HEK293T (cell line): ENCODE measurements at regions not wholly inside any gene's neighbourhood (a gene's known extent, or its start where the extent isn't known, plus 50 kb on each side); places are given as distances from the start of the nearest gene placed in this dataset.

ENCODE experiments used
- CTCF ChIA-PET: fragments of 350-600 bp; formaldehyde crosslinking; extraction: SDS; loops from one replicate; lab custom pipeline; 2021; ENCODE audit warnings: antibody characterized with exemption, inconsistent platforms; lab: Yijun Ruan, JAX
- POLR2A ChIA-PET: fragments of 350-600 bp; formaldehyde crosslinking; extraction: SDS; loops from one replicate; lab custom pipeline; 2020; ENCODE audit warnings: antibody characterized with exemption, inconsistent platforms; lab: Yijun Ruan, JAX
- DNase-seq: peaks from one replicate; pipeline ENCODE4 v3.0.0; 2012; ENCODE audit warnings: mixed read lengths; ENCODE audit errors: extremely low spot score
- ARNT ChIP-seq: fragments of 450-650 bp; IDR thresholded peaks from 2 replicates; pipeline ENCODE4 v1.6.1; 2017; ENCODE audit warnings: mild to moderate bottlenecking
- BHLHE40 ChIP-seq: fragments of 450-650 bp; IDR thresholded peaks from 2 replicates; pipeline ENCODE4 v1.6.1; 2016; ENCODE audit warnings: mild to moderate bottlenecking, moderate library complexity, borderline replicate concordance
- CTBP1 ChIP-seq: fragments of 450-650 bp; IDR thresholded peaks from 2 replicates; pipeline ENCODE4 v1.6.1; 2016; ENCODE audit warnings: borderline replicate concordance
- ELF4 ChIP-seq: fragments of 450-650 bp; IDR thresholded peaks from 2 replicates; pipeline ENCODE4 v1.6.1; 2017; ENCODE audit warnings: antibody characterized with exemption
- FOXA1 ChIP-seq: fragments of 450-650 bp; IDR thresholded peaks from 2 replicates; pipeline ENCODE4 v1.6.1; 2016; ENCODE audit warnings: mild to moderate bottlenecking
- FOXK2 ChIP-seq: fragments of 450-650 bp; IDR thresholded peaks from 2 replicates; pipeline ENCODE4 v1.6.1; 2016; ENCODE audit warnings: mild to moderate bottlenecking
- FOXM1 ChIP-seq: fragments of 450-650 bp; IDR thresholded peaks from 2 replicates; pipeline ENCODE4 v1.6.1; 2017; ENCODE audit warnings: mild to moderate bottlenecking, borderline replicate concordance
- HDGF ChIP-seq: fragments of 450-650 bp; IDR thresholded peaks from 2 replicates; pipeline ENCODE4 v1.6.1; 2017; ENCODE audit warnings: antibody characterized with exemption, borderline replicate concordance
- L3MBTL2 ChIP-seq: fragments of 450-650 bp; conservative IDR thresholded peaks from 2 replicates; pipeline ENCODE4 v1.6.1; 2016; ENCODE audit warnings: mild to moderate bottlenecking
- LEF1 ChIP-seq: fragments of 450-650 bp; IDR thresholded peaks from 2 replicates; pipeline ENCODE4 v1.6.1; 2017; ENCODE audit warnings: mild to moderate bottlenecking, borderline replicate concordance
- NFRKB ChIP-seq: fragments of 450-650 bp; IDR thresholded peaks from 2 replicates; pipeline ENCODE4 v1.6.1; 2016; ENCODE audit warnings: mild to moderate bottlenecking, moderate library complexity
- SP1 ChIP-seq: fragments of 450-650 bp; IDR thresholded peaks from 2 replicates; pipeline ENCODE4 v1.6.1; 2017
- SUZ12 ChIP-seq: fragments of 450-650 bp; IDR thresholded peaks from 2 replicates; pipeline ENCODE4 v1.6.1; 2016; ENCODE audit warnings: mild to moderate bottlenecking
- TARDBP ChIP-seq: fragments of 450-650 bp; IDR thresholded peaks from 2 replicates; pipeline ENCODE4 v1.6.1; 2016
- ZNF384 ChIP-seq: fragments of 450-650 bp; IDR thresholded peaks from 2 replicates; pipeline ENCODE4 v1.6.1; 2016
- TF ChIP-seq, protein P1 (sequence below): fragments of 450-650 bp; IDR thresholded peaks from 2 replicates; pipeline ENCODE4 v1.6.1; 2016

DNA sequence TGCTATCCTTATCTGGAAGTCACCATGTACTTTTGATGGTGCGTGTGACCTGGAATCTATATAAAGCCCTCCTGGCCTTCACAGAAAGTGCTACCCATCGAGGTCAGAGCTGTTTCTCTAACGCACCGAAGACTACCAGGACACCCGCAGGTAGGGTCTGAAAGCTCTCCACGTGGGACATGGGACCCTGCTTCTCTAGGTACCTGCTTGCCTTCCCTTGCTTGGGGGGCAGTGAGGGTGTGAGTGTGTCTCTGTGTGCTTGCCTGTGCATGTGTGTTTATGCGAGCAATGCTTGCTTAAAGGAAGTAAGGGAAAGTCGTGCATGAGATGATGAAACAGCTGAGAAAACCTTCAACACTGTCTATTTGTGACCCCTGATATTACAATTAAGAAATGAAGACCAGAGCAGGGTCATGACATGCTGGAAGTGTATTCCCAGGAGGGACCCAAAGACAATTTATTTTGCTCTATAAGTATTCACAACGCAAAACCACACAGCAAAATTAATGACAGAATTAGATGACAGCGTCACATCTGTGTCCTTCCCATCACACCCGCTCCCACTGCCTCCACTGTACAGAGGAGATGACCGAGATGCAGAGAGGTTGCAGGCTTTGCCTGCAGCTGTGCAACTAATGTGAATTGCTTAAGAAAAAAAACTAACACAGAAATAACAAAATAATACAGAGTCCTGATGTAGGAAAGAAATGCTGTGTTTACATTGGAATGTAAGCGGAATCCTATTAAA lies 76.4 kb upstream of the HELT start:
- DNase-seq, result no peak
- ChIA-PET POLR2A (no interaction called here), CTCF (interaction anchor here (1.3 kb wide), 1 partner anchor 196 kb away, joined by 4 read pairs; no protein-coding TSS in a partner anchor)
- TF ChIP-seq NFRKB, result no peak
- TF ChIP-seq BHLHE40, result no peak
- no peak for TF ChIP-seq SP1
- no peak for TF ChIP-seq L3MBTL2
- no peak for TF ChIP-seq SUZ12
- TF ChIP-seq FOXM1, result no peak
- TF ChIP-seq LEF1, result no peak
- TF ChIP-seq TARDBP, result no peak
- TF ChIP-seq CTBP1, result no peak
- no peak for TF ChIP-seq HDGF
- TF ChIP-seq, protein P1, sequence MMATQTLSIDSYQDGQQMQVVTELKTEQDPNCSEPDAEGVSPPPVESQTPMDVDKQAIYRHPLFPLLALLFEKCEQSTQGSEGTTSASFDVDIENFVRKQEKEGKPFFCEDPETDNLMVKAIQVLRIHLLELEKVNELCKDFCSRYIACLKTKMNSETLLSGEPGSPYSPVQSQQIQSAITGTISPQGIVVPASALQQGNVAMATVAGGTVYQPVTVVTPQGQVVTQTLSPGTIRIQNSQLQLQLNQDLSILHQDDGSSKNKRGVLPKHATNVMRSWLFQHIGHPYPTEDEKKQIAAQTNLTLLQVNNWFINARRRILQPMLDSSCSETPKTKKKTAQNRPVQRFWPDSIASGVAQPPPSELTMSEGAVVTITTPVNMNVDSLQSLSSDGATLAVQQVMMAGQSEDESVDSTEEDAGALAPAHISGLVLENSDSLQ, result no peak
- TF ChIP-seq FOXK2, result no peak
- TF ChIP-seq ZNF384, result no peak
- TF ChIP-seq FOXA1, result no peak
- no peak for TF ChIP-seq ARNT

DNA sequence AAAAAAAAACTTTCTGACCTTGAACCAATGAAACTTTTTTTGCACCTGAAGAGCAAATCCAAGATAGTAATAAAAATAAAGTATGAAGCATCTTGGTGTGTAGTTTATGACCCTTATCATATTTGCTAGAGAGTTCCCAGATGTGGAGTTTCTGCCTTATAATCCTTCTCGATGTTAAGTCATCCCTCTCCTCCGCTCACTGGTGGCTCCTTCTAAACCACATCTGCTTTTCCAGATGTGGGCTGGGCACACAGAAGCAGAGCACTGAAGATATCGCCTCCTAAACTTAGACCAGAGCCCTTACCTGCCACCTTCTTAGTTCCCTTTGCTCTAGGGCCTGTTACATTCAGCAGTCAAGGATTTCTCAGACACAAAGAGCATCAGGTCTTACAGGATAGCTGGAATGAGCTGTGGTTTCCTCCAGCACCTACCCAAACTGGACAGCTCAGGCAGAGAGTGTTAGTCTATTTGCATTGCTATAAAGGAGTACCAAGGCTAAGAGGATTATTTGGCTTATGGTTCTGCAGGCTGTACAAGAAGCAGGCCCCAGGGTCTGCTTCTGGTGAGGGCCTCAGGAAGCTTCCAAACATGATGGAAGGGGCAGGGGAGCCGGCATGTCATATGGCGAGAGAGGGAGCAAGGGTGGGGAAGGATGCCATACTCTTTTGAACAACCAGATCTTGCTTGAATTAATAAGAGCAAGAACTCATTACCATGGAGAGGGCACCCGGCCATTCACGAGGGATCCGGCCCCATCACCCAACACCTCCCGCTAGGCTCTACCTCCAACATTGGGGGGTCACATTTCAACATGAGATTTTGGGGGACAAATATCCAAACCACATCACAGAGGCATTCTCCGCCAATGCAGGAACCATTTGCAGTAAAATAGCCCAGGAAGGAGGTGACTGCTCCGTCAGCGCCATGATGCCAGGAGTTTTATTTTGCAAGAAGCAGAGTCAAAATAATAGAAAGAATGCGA lies 75.6 kb upstream of the HELT start:
- ChIA-PET POLR2A (no interaction called here), CTCF (no interaction called here)
- no peak for TF ChIP-seq ZNF384
- TF ChIP-seq SP1, result no peak
- no peak for TF ChIP-seq TARDBP
- no peak for TF ChIP-seq NFRKB
- TF ChIP-seq FOXA1, result no peak
- TF ChIP-seq, protein P1, result no peak
- TF ChIP-seq CTBP1, result no peak
- TF ChIP-seq ELF4, result no peak
- TF ChIP-seq LEF1, result no peak
- no peak for DNase-seq

DNA sequence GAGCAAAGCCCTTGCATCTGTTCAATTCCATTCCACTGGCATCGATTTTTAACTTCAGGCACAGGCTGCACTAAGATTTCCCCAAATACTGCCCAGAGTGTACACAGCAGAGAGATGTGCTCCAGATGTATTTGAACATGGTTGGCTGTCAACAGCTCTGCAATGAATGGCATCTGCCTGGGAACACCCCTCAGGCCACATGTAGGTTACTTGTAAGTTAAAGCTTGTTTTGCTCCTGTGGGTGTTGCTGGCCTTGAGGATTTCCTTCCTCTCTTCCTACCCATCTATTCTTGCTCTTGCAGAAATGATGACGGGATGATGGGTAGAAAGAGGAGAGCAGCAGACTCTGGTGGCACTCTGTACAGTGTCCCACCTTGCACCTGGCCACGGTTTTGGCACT lies 69.3 kb upstream of the HELT start:
- DNase-seq, result no peak
- no peak for TF ChIP-seq LEF1
- no peak for TF ChIP-seq HDGF
- TF ChIP-seq ZNF384, result no peak
- TF ChIP-seq ELF4, result no peak
- TF ChIP-seq, protein P1, result no peak
- TF ChIP-seq SUZ12, result no peak
- TF ChIP-seq FOXM1, result no peak
- no peak for TF ChIP-seq ARNT
- TF ChIP-seq FOXK2, result no peak
- TF ChIP-seq L3MBTL2, result no peak
- TF ChIP-seq BHLHE40, result no peak
- CTCF ChIA-PET, result no interaction called here
- POLR2A ChIA-PET, result interaction anchor here (1.0 to 1.1 kb wide), 2 partner anchors 11 to 215 kb away, joined by 3 to 5 read pairs; partner anchors contain the start of gene CENPU

DNA sequence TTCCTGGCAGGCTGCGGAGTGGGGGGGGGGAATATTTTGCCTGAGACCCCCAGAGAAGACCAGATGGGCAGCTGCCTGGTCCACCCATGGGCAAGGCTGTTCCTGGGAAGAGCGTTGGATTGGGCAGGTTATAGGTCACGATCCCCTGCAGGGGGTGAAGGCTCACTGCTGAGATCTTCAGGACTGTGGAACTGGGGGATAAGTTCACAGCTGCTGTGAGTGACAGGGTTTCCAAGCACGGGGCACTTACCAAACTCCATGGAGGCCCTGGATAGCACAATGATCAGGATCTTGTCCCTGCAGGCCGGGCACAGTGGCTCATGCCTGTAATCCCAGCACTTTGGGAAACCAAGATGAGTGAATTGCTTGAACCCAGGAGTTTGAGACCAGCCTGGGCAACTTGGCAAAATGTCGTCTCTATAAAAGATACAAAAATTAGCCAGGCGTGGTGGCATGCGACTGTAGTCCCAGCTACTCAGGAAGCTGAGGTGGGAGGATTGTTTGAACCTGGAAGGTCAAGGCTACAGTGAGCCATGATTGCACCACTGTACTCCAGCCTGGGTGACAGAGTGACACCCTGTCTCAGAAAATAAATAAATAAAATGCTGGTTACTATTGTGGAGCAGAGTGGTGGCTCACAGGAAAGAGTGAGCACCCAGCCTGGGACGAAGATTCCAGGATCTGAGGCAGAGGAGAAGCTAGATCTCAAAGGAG lies 68.0 kb upstream of the HELT start:
- POLR2A ChIA-PET, result no interaction called here
- CTCF ChIA-PET, result no interaction called here
- DNase-seq, result no peak
- TF ChIP-seq LEF1 (no peak), ZNF384 (no peak), BHLHE40 (no peak), SUZ12 (no peak), TARDBP (no peak), NFRKB (no peak), FOXM1 (no peak), ELF4 (no peak), FOXK2 (no peak), L3MBTL2 (no peak), HDGF (no peak), ARNT (no peak), CTBP1 (no peak), FOXA1 (no peak), SP1 (no peak)
- TF ChIP-seq, protein P1, result no peak
